ENCODE measurements at regions not wholly inside any gene's neighbourhood (a gene's known extent, or its start where the extent isn't known, plus 50 kb on each side); places are given as distances from the start of the nearest gene placed in this dataset.

DNA sequence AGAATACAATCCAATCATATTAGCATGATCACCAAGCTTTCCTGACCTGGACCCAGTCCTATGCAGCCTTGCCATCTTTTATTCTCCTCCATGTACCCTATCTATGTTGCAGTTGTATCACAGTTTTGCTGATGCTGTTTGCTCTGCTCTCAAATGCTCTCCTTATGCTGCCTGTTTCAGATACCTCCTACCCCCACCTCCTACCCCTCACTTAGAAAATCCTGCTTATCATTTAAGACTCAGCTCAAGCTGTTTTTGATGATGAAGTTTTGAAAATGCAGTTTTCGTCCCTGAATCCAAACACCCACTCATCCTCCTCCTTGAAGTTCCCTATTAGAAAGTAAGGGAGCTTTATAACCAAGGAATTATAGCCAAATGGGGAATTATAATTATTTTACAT is 457.4 kb upstream of the ATP2B1 start:
- intact Hi-C loops (cut with DNase I) = no loop called here
- no peak for DNase-seq (ENCODE audit: missing footprints)
- no peak for ATAC-seq

DNA sequence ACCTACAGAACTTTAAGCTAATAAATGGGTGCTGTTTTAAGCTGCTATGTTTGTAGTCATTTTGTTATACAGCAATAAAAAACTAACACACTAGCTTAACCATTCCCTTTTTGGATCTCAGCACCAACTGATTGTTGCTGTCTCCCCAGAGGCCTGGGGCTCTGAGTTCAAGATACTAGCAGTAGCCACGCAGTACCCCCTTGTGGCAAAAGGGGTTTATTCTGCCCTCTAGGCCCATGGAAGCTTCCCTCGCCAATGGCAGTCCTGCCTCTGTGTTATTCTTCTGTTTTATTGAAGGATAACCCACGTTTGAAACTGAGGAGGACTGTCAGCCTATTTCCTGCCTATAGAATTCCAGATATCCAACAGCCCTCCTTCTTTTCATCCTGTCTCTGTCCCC is 455.3 kb upstream of the ATP2B1 start:
- ATAC-seq (no peak), DNase-seq (ENCODE audit: missing footprints) (no peak)
- intact Hi-C loops (cut with DNase I) = no loop called here

DNA sequence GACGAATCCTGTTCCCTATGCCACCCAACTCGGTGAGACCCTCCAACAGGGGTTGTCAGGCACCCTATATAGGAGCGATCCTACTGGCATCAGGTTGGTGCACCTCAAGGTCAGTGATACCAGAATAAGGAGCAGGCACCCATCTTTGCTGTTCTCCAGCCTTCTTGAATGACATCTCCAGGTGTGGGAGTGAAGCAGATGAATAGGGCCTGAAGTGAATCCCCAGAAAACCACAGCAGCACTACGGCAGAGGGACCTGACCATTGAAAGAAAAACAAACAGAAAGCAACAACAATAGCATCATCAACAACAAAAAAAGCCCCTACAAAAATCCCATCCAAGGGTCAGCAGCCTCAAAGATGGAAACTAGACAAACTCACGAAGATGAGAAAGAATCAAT is 445.2 kb upstream of the ATP2B1 start:
- DNase-seq (ENCODE audit: missing footprints) (no peak), ATAC-seq (no peak)
- intact Hi-C loops (cut with DNase I) = no loop called here

DNA sequence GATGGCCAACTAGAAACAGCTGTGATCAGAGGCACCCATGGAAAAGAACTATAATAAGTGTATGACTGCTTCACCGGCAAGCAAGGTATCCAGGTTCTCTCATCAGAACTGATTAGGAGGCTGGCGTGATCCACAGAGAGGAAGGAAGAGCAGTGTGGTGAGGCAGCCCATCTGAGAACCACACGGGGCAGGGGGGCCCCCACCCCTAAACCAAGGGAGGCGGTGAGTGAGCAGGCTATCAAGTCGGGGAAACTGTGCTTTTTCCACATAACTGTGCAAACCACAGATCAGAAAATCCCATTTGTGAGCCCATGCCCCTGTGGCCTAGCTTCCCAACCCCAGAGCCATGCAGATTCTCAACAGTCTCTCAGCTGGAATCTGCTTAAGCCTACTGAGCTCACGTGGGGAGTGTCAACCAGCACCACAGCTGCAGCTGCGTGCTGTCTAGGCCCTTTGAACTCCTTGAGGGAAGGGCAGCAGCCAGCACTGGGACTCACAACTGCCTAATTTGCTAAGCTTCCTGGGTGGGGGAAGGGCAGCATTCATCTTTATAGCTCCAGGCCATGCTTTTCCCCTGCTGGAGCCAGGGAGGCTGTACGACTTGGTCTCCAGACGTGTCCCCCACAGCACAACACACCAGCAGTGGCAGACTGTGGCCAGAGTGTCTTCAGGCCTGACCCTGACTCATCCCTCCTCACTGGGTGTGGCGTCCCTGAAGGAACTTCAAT is 444.4 kb upstream of the ATP2B1 start:
- intact Hi-C loops (cut with DNase I) = no loop called here
- DNase-seq (ENCODE audit: missing footprints) (no peak), ATAC-seq (no peak)

DNA sequence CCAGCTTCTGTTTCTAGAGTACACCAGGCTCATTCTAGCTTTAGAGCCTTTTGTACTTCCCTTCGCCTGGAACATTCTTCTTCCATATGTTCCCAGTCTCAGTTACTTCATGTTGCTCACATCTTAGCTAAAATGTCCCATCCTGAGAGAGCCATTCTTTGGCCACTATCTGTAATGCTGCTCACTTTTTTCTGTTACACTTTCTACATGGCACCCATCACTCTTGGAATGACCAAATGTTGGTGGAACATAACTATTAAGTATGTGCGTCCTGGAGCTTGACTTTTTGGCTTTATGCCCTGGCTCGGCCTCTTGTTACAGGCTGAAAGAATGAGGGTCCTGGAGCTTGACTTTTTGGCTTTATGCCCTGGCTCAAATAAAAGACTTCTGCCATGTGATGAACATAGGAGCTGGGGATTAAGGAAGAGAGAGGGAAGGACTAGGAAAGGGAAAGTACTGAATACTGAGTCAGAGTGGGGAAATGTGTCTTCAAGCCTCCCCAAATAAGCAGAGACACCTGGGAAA is 442.9 kb upstream of the ATP2B1 start:
- DNase-seq (ENCODE audit: missing footprints) (no peak), ATAC-seq (no peak)
- intact Hi-C loops (cut with DNase I) = no loop called here

DNA sequence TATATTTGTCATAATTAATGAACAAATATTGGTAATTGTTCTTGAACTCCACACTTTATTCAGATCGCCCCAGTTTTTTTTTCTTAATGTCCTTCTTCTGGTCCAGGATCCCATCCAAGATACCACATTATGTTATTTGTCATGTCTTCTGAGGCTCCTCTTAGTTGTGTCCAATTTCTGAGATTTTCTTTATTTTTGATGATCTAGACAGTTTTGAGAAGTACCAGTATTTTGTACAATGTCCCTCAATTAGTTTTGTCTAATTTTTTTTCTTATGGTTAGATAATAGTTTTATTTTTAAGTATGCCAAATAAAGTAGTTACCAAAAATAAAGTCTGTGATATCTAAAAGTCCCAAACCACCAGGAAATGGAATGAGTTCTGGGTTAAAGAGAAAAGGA is 440.8 kb upstream of the ATP2B1 start:
- DNase-seq (ENCODE audit: missing footprints) (no peak), ATAC-seq (no peak)
- intact Hi-C loops (cut with DNase I) = no loop called here

DNA sequence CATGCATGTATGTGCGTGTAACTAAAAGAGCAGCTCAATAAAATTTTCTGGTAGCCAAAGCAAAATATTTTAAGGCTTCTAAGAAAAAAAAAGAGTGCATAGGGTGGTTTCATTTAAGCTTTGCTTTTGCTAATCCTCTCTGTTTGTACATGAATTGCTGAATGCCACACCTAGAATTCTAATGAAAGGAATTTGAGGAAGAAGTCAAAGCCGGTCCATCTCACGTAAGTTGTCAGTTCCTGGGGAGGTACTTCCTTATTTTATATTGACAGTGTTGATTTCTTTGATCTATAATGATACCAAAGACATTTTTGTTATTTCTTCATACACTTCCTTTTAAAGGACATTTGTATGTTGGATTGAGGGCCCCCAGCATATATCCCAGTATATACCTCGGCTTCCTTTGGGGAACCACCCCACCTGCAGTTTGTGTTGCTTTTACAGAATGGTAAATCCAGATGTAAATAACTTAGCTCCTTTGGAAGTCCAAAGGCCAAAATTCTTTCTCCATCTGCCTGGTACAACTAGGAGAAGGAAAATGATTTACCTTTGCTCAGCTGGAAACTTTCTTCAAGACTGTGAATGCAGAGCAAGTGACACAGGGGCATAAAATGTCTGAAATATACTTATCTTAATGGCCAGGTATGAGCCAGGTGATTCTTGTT is 420.9 kb upstream of the ATP2B1 start:
- ATAC-seq = no peak
- intact Hi-C loops (cut with DNase I) = no loop called here
- no peak for DNase-seq (ENCODE audit: missing footprints)

DNA sequence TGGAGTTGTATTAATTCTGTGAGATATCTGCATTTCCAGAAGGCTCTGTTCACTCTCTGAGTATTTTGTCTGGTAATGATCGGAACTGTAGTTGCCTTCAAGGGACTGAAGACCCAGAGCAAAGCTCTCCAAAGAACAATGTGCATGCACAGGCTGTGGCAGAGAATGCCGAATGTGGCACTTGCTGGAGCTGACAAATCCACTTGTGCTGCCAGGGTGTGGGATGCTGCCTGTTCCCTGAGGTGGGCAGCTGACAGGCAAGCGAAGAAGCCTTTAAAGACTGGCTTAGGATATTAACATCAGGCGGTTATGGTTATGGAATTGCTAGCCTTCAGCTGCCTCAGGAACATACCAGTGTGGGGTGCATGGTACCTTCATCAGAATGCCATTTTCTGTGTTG is 419.9 kb upstream of the ATP2B1 start:
- ATAC-seq = no peak
- intact Hi-C loops (cut with DNase I) = no loop called here

DNA sequence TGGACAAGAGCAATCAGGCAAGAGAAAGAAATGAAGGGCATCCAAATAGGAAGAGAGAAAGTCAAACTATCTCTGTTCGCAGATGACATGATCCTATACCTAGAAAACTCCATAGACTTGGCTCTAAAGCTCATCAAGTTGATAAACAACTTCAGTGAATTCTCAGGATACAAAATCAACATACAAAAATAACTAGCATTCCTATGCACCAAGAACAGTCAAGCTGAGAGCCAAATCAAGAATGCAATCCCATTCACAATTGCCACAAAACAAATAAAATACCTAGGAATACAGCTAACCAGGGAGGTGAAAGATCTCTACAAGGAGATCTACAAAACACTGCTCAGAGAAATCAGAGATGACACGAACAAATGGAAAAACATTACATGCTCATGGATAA is 417.5 kb upstream of the ATP2B1 start:
- no peak for DNase-seq (ENCODE audit: missing footprints)
- intact Hi-C loops (cut with DNase I) = no loop called here
- no peak for ATAC-seq

More for the DNA sequence above, 419.9 kb upstream of the ATP2B1 start:
- DNase-seq (ENCODE audit: missing footprints) = no peak

DNA sequence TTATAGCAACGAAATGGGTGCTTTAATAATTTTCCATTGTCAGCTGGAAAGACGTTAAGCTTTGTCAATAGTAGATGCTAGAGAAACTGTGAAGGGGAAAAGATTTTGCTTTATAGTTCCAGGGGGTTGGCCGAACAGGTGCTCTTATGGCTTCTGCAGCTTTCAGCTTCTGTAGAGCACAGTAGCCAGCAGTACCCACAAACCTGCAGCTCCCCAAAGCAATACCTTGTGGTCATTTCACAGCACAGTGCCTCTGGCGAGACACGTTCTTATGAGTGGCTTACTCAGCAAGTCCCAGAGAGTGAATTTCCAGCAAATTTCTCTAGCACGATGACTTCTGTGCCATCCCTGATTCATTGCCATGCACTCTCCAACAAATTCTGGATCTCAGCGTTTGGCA is 416.3 kb upstream of the ATP2B1 start:
- intact Hi-C loops (cut with DNase I) = no loop called here
- DNase-seq (ENCODE audit: missing footprints) (no peak), ATAC-seq (no peak)

DNA sequence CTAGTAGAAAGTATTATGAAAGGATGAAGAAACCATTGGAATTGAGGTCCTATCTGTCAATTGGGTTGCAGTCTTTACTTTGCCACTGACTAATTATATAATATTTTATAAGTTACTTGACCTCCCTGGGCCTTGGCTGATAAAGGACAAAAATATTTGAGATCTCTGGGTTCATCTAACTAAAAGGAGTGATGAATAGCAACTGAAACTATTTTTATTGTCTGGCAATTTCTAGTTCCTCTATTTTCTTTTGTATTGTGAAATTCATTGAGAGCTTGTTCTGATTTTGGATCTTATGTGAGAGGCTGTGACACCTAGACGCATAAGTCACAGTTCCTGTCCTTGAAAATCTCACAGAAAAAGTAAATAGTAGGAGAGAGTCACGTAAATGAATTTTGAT is 415.7 kb upstream of the ATP2B1 start:
- ATAC-seq = no peak
- DNase-seq (ENCODE audit: missing footprints) = no peak
- intact Hi-C loops (cut with DNase I) = no loop called here

DNA sequence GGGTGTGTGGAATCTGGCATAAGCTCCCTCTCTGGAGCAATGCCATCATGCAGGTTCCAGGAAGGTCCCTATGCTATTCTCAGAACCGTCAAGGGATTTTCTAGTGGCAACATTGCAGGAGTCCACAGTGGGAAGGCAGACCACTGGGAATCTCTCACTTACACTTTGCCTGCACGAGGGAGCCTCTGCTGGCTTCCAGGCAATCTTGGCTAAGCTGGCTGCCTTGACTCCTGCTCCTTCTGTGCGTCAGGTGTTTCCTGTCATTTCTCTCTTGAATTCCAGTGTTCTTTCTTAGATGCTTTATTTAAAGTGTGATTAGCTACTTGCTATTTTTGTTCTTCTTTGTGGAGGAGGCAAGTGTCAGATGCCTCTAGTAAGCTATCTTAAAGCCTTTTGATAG is 414.0 kb upstream of the ATP2B1 start:
- intact Hi-C loops (cut with DNase I) = no loop called here
- ATAC-seq (no peak), DNase-seq (ENCODE audit: missing footprints) (no peak)

DNA sequence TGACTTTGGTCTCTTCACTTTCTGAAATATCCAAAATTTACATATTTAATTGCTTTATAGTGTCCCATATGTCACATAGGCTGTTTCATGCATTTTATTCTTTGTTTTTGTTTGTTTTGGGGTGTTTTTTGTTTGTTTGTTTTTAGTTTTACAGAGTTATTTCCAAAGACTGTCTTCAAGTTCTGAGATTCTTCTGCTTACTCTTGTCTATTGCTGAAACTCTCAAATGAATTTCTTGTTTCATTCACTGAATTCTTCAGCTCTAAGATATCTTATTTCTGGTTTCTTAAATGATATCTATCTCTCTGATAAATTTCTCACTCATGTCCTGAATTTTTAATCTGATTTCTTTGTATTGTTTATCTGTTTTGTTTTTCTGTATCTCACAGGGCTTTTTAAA is 412.0 kb upstream of the ATP2B1 start:
- ATAC-seq (no peak), DNase-seq (ENCODE audit: missing footprints) (no peak)
- intact Hi-C loops (cut with DNase I) = no loop called here

DNA sequence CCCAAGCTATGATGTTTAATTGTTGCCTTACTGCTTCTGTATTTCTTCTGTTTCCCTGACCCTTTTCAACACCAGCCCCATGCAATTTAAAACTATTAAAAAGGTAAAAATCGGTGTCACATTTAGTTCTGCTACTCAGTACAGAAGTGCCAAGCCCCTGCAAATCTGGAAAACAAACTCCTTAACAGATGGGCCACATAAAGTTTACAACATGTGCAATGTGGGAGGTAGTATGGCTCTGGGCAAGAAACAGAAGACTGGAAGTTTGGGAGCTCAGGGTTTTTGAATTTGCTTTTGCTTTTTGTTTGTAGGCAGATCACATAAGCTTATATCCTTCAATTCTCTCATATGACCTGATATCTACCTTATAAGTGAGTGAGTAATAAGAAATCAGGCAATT is 404.0 kb upstream of the ATP2B1 start:
- intact Hi-C loops (cut with DNase I) = no loop called here
- ATAC-seq = no peak

DNA sequence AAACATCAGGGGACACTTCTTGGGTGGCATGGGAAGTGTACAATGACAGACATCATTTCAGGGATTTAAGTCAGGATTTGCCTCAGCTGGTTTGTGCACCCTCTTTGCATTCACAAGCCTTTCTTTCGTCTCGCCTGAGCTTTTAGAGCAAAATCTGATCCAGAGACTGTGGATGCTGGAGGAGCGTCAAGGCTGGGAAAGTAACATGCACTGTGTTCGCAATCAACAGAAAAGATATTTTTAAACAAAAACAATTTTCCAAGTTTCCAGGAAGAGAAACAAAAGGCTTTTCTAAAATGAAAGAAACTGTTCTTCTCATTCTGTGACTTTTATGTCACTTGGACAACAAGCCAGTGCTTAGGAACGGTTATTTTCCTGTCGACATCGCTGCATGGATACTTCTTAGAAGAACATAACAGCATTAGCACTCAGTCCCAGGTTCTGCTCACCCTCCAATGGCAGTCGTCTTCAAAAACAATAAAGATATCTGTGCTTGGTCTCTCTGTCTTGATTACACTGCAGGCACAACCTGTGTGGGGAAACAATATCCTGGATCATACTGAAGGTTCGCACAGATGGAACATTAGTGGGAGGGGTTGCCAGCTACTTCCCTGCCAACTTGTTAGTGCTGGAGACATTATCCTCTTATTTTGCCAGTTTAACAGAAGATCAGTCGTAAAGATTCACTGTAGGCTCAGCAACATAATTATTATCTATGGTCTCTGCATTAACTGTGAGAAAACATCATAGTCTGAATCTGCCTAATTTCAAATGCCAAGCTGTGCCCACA is 403.3 kb upstream of the ATP2B1 start:
- DNase-seq (ENCODE audit: missing footprints) (no peak), ATAC-seq (no peak)
- intact Hi-C loops (cut with DNase I) = no loop called here

More for the DNA sequence above, 404.0 kb upstream of the ATP2B1 start:
- DNase-seq (ENCODE audit: missing footprints) = no peak

DNA sequence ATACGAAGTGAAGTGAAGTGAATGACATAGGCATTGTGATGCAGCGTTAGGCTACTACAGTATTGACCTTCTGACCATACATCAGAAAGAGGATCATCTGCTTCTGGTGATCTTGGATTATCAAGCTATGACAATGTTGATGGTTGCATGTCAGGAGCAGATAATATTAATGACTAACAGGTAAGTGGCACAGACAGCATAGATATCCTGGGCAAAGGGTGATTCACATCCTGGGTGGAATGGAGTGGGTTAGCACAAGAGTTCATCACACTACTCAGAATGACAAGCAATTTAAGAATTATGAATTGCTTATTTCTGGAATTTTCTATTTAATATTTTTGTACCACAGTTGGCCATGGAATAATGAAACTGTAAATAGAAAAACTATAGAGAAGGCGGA is 397.9 kb upstream of the ATP2B1 start:
- ATAC-seq (no peak), DNase-seq (ENCODE audit: missing footprints) (no peak)
- intact Hi-C loops (cut with DNase I) = no loop called here

DNA sequence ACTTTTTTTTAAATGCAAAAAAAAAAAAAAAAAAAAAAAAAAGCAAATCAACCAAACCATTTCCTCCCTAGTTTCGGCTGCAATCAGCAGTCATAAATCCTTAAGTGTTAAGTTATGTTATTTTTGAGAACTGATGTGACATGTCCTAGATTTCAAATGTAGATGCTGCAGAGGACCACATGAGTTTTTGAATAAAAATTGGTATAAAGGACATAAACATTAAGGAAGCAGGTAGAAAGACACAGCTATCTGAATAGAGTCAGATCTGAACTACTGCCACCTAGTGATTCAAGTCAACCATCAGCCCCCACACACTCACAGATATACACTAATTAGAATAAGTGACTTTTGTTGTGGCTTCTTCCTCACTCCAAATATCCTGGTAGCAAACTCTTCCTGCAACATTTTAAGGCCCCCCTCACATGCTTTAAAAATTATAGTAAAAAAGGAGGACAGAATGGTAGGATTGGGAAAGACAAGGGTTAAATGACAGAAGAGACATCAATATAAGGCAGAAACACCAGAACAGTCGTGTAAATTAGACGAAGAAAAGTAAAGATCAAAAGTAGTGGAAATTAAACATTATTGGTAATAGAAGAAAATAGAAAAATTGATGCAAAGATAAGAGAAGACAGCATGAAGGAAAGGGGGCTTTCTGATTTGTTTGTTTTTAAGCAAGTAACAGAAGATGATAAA is 394.5 kb upstream of the ATP2B1 start:
- no peak for ATAC-seq
- DNase-seq (ENCODE audit: missing footprints) = no peak
- intact Hi-C loops (cut with DNase I) = loop anchor here (5.0 kb wide), 1 partner anchor 561 kb away; no protein-coding TSS in a partner anchor

DNA sequence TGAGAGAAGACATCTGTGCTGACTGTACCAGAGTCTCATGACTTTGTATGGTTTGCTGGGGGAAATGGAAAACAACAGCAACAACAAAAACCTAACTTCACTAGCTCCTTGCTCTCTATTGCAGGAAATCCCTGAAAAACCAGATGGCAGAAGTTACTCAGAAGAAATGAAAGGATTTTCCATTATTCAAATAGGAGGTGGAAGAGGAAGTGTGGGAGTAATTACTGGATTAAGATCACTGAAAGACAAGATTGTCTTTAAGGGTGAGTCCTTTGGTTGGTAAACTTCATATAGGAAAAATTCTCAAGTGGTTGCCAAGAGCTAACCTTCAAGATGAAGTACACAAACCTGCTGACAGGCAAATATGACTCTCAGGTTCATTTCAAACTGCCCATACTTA is 391.9 kb upstream of the ATP2B1 start:
- ATAC-seq (no peak), DNase-seq (ENCODE audit: missing footprints) (no peak)
- intact Hi-C loops (cut with DNase I) = loop anchor here (5.0 kb wide), 1 partner anchor 558 kb away; no protein-coding TSS in a partner anchor

DNA sequence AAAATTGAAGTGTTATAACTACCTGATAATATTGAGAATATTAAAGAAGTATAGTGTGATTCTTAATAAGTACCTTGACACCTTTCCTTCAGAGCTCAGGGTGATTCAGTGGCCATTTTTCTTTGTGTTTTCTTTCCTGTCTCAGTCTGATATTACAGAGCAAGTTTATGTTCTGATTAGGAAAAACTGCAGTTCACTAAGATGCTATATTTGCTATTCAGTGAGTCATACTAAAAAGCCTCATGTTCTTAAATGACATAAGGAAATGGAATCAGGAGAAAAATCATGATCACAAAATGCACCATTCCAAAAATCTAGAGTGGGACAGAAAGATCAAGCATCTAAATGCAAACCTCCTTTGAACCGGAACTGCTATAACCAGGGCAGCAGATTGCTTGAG is 390.6 kb upstream of the ATP2B1 start:
- ATAC-seq (no peak), DNase-seq (ENCODE audit: missing footprints) (no peak)
- intact Hi-C loops (cut with DNase I) = no loop called here
